Aorta (tissue), 5 donors: ENCODE measurements at regions not wholly inside any gene's neighbourhood (a gene's known extent, or its start where the extent isn't known, plus 50 kb on each side); places are given as distances from the start of the nearest gene placed in this dataset.

Experiments used
- ATAC-seq: fragments of 200-7000 bp; cut with Tn5 transposase; one replicate; pipeline ENCODE4 v1.9.1; 2022; ENCODE audit warnings: moderate library complexity; ENCODE audit not compliant: low FRiP score
- DNase-seq, 2 donors: peaks; one replicate each; pipeline ENCODE4 v3.0.0-alpha.2; 2020
- H3K27ac ChIP-seq, 2 donors: one replicate each; pipeline ENCODE4 v1.5.1; 2013; ENCODE audit warnings: low read length in 2 of 2, mild to moderate bottlenecking in 2 of 2, moderate library complexity in 2 of 2, control low read depth in 1 of 2, inconsistent platforms in 1 of 2, low read depth in 1 of 2
- H3K27me3 ChIP-seq, 2 donors: one replicate each; pipeline ENCODE4 v1.6.1; 2013; ENCODE audit warnings: control low read depth in 1 of 2, low read length in 1 of 2, mild to moderate bottlenecking in 1 of 2, moderate library complexity in 1 of 2; ENCODE audit not compliant: insufficient read depth in 2 of 2, control insufficient read depth in 1 of 2
- H3K36me3 ChIP-seq, 2 donors: one replicate each; pipeline ENCODE4 v1.6.1; 2013; ENCODE audit warnings: control low read depth in 1 of 2, low read length in 1 of 2, mild to moderate bottlenecking in 1 of 2; ENCODE audit not compliant: insufficient read depth in 2 of 2, control insufficient read depth in 1 of 2
- H3K4me1 ChIP-seq, 2 donors: one replicate each; pipeline ENCODE4 v1.6.1; 2013; ENCODE audit warnings: low read length in 2 of 2, control low read depth in 1 of 2, mild to moderate bottlenecking in 1 of 2, moderate library complexity in 1 of 2; ENCODE audit not compliant: insufficient read depth in 2 of 2, control insufficient read depth in 1 of 2
- H3K4me3 ChIP-seq, 2 donors: one replicate each; pipeline ENCODE4 v1.5.1; 2013; ENCODE audit warnings: low read length in 2 of 2, control low read depth in 1 of 2, mild to moderate bottlenecking in 1 of 2
- H3K9me3 ChIP-seq: one replicate; pipeline ENCODE4 v1.6.1; 2013; ENCODE audit warnings: mild to moderate bottlenecking, low read length; ENCODE audit not compliant: control insufficient read depth
- whole genome bisulfite sequencing, 2 donors: extraction: QIAGEN DNeasy Blood & Tissue Kit; methylation state at CpG; one replicate each; pipeline ENCODE4 v1.1.7; 2013; 5-methylcytosine and 5-hydroxymethylcytosine counted together
- intact Hi-C, 2 donors: fragments of 100-400 bp; cut with DNase I; formaldehyde crosslinking; loops; one replicate each; pipeline versions ENCODE4 v1.14.2 to v1.15.0; 2022
- donor health status: healthy with polysubstance abuse.
- donor health status: Bipolar disorder and iron deficiency.
- donor health status: DM: no; HTN: no; CAD: no.
- donor health status: DM: no; HTN: no; CAD: no.
- donor health status: DM: yes; HTN: yes; CAD: no.

DNA sequence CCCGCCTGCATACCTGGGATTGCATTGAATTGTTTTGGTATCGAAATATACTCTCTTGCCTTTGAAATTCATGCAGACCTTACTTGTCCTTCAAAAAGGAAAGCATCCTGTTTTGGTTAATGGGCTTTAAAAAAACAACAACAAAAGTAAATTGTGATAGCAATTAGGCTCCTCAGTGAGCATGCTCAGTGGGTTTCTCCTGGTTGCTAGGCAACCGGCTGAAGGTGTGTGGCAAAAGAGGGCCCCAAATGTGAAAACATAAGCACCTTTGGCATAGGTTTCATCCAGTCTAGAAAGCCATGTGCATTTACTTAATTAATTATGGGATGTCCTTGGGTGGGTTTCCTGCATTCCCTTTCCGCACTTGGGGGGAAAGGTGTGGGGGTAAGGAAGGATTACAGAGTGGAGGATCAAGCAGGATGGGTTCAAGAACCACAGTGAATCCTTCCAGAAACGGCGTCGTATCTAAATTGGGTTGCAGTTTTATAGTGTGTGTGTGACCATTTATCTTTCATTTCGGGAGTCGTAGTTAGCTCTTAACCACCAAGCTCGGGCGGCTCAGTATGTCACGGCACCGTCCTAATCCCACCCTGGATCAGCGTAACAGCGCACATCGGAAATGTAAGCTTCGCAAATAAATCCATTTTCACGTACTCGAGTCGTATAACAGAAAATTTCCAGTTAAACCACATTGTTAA, 274.9 kb upstream of the TCF4 start:
- no peak overlapping the region for H3K4me3 ChIP-seq
- WGBS, 2 donors: 97% methylated on average over 20 of the region's 20 CpGs
- no peaks in the 10 kb centered on the region for H3K9me3 ChIP-seq
- ATAC-seq (no peak), DNase-seq (no peak)
- H3K4me1 ChIP-seq: no peaks in the 10 kb centered on the region
- H3K27me3 ChIP-seq: no peaks in the 10 kb centered on the region
- intact Hi-C loops: no loop called here
- H3K27ac ChIP-seq: no peak overlapping the region
- no peaks in the 10 kb centered on the region for H3K36me3 ChIP-seq

DNA sequence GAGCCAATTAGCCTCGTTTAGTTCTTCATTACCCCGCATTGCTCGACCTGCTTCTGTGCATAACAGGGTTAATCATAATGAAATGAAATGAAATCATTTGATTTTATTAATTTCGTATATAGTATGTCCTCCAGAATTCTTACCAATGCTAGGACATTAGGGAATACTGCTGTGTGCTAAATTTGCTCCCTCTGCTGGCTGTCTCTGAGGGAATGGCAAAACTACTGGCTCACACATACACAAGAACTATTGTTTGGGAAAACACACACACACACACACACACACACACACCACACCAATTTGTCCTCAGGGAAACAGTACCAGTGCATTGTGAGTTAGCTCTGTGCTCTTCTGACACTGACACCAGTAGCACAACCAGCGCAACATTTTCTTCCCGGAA, 273.3 kb upstream of the TCF4 start:
- no peaks in the 10 kb centered on the region for H3K9me3 ChIP-seq
- intact Hi-C loops: no loop called here
- DNase-seq (no peak), ATAC-seq (no peak)
- no peaks in the 10 kb centered on the region for H3K36me3 ChIP-seq
- H3K4me3 ChIP-seq: no peak overlapping the region
- no peaks in the 10 kb centered on the region for H3K4me1 ChIP-seq
- WGBS, 2 donors: 75 to 78% methylated on average over 6 of the region's 6 CpGs
- no peak overlapping the region for H3K27ac ChIP-seq
- H3K27me3 ChIP-seq: no peaks in the 10 kb centered on the region

DNA sequence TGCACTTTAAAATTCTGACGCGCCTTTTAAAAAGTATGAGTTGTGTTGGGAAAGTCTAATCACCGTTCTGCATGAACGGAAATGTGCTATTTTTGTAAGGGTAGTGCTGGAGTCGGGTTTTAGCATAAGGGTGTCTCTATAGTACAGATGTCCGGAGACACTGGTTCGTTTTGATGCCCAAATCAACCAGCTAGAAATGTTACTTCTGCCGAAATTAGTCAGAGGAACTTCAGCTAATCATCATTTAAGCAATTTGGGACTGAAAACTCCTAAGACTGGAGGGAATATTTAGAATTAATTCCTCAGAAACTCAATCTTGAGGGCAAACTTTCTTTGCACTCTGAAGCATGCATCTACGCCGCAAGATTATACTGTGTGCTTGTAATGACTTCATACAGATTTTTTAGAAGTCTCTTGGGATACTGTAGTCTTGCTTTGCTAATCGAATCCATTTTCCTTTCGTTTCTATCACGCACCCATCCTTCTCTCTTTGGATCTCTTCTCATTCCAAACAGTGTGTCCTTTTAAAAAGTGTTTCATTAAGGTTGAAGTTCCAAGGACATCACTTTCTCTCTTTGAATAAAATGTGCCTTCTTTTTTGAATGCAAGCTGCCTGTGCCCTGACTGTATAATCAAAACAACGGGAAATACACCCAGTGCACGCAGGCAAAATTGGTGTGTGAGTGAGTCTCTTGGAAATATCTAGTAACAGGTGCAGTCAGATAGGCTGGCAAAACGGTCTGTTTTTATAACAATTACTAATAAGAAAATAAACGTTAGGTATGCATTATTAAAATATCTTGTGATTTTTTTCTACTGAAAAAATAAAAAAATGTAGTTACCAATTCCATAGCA, 270.9 kb upstream of the TCF4 start:
- Histone ChIP-seq H3K36me3 (no peaks in the 10 kb centered on the region), H3K4me1 (no peaks in the 10 kb centered on the region), H3K27me3 (no peaks in the 10 kb centered on the region), H3K4me3 (peak overlapping the region; percentile 49 to 82), H3K9me3 (no peaks in the 10 kb centered on the region), H3K27ac (no peak overlapping the region)
- intact Hi-C loops: no loop called here
- ATAC-seq (no peak), DNase-seq (no peak)
- 6% methylated on average over 17 of the region's 17 CpGs for WGBS, 2 donors

DNA sequence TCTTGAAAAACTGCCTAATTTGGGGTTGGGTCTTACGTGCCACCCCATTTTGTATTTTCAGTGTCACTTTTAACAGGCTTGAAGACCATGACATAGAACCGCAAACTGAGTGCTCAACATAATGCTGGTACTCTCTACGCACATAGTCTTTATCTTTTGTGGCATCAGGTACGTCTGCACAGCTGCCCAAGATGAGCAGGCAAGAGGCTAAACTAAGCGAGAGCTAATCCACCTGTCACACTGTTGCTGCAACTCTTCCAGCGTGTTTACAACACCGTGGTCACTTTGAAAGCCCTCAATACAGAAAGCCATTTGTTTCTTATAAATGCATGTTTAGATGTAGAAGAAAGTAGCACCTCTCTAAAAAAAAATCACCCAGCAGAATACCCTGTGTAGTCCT, 270.0 kb upstream of the TCF4 start:
- Histone ChIP-seq H3K4me3 (peak overlapping the region; percentile 49 to 82), H3K9me3 (no peaks in the 10 kb centered on the region), H3K4me1 (no peaks in the 10 kb centered on the region), H3K36me3 (no peaks in the 10 kb centered on the region), H3K27me3 (no peaks in the 10 kb centered on the region), H3K27ac (no peak overlapping the region)
- intact Hi-C loops: no loop called here
- DNase-seq (no peak), ATAC-seq (no peak)
- WGBS, 2 donors: 90 to 93% methylated on average over 7 of the region's 7 CpGs

DNA sequence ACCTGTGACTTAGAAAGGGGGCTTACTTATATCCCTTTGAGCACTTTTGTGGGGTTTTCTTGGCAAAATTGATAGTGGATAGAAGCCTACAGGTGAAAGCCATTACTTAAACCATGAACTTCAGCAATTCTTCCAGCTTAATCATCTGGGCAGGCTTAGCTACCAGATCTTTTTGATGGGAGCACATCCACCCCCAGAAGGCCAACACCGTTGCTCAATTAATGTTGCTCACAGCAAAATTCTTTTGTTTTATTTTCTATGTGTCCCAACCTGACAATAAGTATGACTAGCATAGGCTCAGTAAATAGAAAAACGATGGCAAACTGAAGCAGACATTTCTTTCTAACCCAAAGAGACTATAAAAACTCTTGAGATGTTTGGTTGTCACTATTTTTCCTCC, 269.4 kb upstream of the TCF4 start:
- Histone ChIP-seq H3K36me3 (no peaks in the 10 kb centered on the region), H3K27me3 (no peaks in the 10 kb centered on the region), H3K4me1 (no peaks in the 10 kb centered on the region), H3K9me3 (no peaks in the 10 kb centered on the region), H3K4me3 (no peak overlapping the region), H3K27ac (no peak overlapping the region)
- WGBS, 2 donors: 92 to 96% methylated on average over 2 of the region's 2 CpGs
- no peak for ATAC-seq
- intact Hi-C loops: no loop called here
- no peak for DNase-seq

DNA sequence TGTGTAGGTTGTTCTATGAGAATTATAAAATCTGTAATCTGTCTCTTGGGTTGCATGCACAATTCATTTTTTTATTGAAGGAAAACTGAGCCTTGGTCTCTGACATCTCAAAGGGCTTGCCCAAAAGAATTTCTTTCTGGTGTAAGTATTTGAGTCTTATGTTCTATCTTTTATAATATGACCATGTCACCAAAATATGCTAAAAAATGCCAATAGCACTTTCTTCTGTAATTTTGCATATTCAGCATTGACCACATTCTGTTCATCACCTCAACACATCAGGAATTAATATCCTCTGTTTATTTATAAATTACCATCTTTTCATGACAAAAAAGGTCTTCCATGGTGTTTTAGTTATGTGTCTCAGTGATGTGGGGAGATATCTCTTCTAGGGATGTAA, 268.7 kb upstream of the TCF4 start:
- Histone ChIP-seq H3K27me3 (no peaks in the 10 kb centered on the region), H3K4me1 (no peaks in the 10 kb centered on the region), H3K27ac (no peak overlapping the region), H3K36me3 (no peaks in the 10 kb centered on the region), H3K9me3 (no peaks in the 10 kb centered on the region), H3K4me3 (no peak overlapping the region)
- ATAC-seq (no peak), DNase-seq (no peak)
- intact Hi-C loops: no loop called here

DNA sequence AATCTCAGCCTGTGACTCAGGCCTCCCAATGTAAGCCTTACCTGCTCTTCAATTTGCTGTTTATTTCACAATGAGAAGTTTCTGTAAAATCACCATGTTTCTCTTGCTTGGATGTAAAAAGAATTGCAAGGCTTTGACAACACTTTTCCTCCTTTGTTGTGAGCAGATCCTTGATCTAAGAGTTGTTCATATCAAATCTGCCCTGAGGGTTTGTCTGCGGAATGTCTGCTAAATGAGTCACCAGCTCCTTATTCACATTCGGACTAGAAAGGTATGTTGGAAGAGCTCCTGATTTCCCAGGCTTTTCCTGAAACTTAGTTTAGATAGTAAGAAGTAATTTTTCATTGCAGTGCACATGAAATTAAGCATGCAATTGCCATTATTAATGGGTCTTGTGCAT, 268.2 kb upstream of the TCF4 start:
- Histone ChIP-seq H3K27me3 (no peaks in the 10 kb centered on the region), H3K27ac (no peak overlapping the region), H3K36me3 (no peaks in the 10 kb centered on the region), H3K4me1 (no peaks in the 10 kb centered on the region), H3K9me3 (no peaks in the 10 kb centered on the region), H3K4me3 (no peak overlapping the region)
- 28 to 40% methylated on average over 2 of the region's 2 CpGs for WGBS, 2 donors
- intact Hi-C loops: no loop called here
- DNase-seq (no peak), ATAC-seq (no peak)

DNA sequence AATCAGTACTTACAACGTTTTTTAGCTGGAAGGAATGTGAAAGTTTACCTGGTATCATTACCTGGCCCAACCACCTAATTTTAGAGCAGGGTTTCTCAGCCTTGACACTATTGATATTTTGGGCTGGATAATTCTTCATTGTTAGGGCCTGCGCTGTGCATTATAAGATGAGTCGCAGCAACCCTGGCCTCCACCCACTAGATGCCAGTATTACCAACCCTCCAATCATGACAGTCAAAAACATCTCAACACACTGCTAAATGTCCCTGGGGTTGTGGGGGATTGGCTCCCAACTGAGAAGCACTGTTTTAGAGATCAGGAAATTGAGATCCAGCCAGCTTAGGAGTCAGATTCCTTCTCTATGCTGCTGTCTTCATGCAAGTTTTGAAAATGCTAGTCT, 265.3 kb upstream of the TCF4 start:
- Histone ChIP-seq H3K4me1 (no peaks in the 10 kb centered on the region), H3K36me3 (no peaks in the 10 kb centered on the region), H3K4me3 (no peak overlapping the region), H3K27ac (no peak overlapping the region), H3K9me3 (no peaks in the 10 kb centered on the region), H3K27me3 (no peaks in the 10 kb centered on the region)
- intact Hi-C loops: no loop called here
- WGBS, 2 donors: 93 to 94% methylated on average over 3 of the region's 3 CpGs
- DNase-seq (no peak), ATAC-seq (no peak)

DNA sequence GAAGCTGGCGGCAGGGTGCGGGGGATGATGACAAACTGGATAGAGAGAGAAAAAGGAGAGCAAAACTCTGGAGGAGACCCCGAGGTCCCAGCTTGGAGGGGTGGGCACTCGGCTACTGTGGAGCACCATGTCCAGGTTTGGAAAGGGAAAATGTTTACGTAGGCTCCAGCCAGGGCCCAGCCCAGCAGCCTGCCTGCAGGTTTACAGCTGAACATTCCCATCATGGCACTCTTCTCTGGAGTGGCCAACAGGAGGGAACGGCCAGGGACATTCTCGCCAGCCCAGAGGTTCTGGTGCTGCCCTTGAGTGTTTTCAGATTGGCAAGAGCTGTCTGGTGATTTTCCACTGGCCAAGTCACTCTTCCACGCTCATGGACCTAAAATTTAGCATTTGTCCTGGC, 262.9 kb upstream of the TCF4 start:
- Histone ChIP-seq H3K4me1 (no peaks in the 10 kb centered on the region), H3K9me3 (no peaks in the 10 kb centered on the region), H3K36me3 (no peaks in the 10 kb centered on the region), H3K27me3 (no peaks in the 10 kb centered on the region), H3K27ac (no peak overlapping the region), H3K4me3 (no peak overlapping the region)
- ATAC-seq (no peak), DNase-seq (no peak)
- 67 to 75% methylated on average over 8 of the region's 8 CpGs for WGBS, 2 donors
- intact Hi-C loops: no loop called here
